ENCODE measurements at regions not wholly inside any gene's neighbourhood (a gene's known extent, or its start where the extent isn't known, plus 50 kb on each side); places are given as distances from the start of the nearest gene placed in this dataset.

DNA sequence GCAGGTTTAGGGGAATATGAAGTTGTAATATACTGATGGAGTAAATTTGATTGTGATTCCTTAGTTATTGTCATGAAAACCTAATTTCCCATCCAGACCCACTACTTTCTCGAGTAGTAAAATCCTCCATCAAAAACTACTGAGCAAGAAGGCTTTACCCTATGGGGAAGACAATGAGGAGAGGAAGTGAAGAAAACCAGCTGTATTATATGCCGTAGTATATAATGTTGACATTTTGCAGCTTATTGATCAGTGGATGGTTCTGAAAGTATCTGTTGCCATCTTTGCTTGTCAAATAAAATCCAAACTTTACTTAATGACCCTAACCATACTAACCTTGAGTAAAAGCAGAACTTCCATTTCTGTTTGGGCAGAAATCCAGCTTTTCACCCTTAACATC is 292.8 kb upstream of the RAG2 start:
- no peak for DNase-seq (ENCODE audit: low read depth)

- DNase-seq (ENCODE audit: low read depth) = no peak
These were observed 292.2 kb upstream of the RAG2 start for GRCh38 chr11:36890121-36890679.

- DNase-seq (ENCODE audit: low read depth) = no peak
These were observed 287.1 kb upstream of the RAG2 start for GRCh38 chr11:36885154-36885553.

- DNase-seq (ENCODE audit: low read depth) = no peak
These were observed 280.7 kb upstream of the RAG2 start for GRCh38 chr11:36878737-36879136.

DNA sequence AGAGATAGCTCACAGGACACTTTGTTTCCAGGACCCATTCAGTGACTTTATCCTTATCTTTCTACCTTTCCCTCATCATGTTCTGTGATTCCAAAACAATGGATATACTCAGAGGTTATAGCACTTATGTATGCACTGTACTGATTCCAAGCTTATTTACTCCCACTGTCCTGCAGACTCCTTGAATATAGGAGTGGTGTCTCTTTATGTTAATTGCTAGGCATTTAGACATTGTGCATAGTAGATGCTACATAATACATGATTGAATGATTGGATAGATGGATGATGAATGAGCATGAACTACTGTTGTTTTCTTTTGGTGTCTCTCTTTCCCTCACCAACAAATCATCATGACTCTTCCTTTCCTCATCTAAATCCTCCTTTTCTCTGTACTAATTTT is 279.1 kb upstream of the RAG2 start:
- no peak for DNase-seq (ENCODE audit: low read depth)

- no peak for DNase-seq (ENCODE audit: low read depth)
These were observed 278.2 kb upstream of the RAG2 start for GRCh38 chr11:36876266-36876665.

DNA sequence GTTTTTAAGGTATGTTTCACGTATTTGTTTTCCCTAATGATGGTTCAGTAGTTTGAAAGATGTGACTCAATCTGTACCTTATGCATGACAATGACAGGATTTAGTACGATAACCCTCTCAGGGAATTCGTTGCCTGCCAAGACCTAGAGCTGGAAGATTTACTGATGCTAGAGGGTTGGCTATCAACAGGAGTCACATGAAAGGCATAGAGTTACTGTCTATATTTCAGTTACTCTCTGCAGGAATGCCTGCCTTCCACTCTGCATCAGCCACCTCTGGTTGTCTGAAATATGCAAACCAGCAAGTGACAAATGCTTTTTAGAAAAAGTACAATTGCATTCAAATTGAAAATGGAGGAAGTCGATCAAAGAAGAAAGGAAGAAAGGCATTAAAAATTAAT is 276.3 kb upstream of the RAG2 start:
- DNase-seq (ENCODE audit: low read depth) = no peak

GRCh38 chr11:36870361-36870760 is 272.3 kb upstream of the RAG2 start:
- no peak for DNase-seq (ENCODE audit: low read depth)

DNA sequence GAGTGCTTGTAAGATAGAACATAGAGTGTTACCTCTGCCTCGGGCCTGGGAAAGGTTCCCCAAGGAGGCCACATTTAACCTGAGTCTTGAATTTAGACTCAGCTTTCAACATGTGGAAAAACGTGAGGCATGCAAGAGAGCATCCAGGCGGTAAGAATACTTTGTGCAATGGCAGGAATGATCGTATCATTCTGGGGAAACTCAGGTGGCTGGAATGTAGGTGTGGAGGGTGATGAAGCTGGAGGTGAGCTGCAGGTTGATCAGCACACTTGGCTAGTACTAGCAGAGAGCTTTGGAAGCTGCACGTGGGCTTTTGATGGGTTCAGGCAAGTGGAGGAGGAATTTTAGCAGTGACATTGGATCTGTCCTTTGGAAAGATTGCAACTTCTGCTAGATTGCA is 270.3 kb upstream of the RAG2 start:
- no peak for DNase-seq (ENCODE audit: low read depth)

GRCh38 chr11:36865846-36866245 is 267.8 kb upstream of the RAG2 start:
- DNase-seq (ENCODE audit: low read depth) = no peak

GRCh38 chr11:36854875-36855274 is 256.8 kb upstream of the RAG2 start:
- DNase-seq (ENCODE audit: low read depth) = no peak

- DNase-seq (ENCODE audit: low read depth) = no peak
These were observed 250.6 kb upstream of the RAG2 start for GRCh38 chr11:36848660-36849059.

- no peak for DNase-seq (ENCODE audit: low read depth)
These were observed 242.3 kb upstream of the RAG2 start for GRCh38 chr11:36840378-36840777.

GRCh38 chr11:36837831-36838437 is 239.9 kb upstream of the RAG2 start:
- DNase-seq (ENCODE audit: low read depth) = no peak

DNA sequence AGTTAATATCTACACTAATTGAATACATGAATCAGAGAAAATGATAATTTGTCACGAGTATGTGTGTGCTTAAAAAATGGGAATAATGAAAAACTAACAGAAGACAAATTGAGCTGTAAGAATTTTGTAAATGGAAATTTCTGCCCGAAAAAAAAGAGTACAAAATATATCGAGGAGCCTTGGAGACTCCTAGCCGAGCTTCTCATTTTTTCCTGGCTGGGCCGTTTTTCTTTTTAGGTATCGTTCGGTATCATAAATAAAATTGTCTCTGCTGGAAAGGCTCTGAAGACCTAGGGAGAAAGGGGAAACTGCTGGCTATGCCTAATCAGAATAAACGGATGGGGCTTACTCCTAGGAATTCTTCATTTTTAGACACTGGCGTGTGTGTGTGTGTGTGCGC is 227.2 kb upstream of the RAG2 start:
- no peak for DNase-seq (ENCODE audit: low read depth)

DNA sequence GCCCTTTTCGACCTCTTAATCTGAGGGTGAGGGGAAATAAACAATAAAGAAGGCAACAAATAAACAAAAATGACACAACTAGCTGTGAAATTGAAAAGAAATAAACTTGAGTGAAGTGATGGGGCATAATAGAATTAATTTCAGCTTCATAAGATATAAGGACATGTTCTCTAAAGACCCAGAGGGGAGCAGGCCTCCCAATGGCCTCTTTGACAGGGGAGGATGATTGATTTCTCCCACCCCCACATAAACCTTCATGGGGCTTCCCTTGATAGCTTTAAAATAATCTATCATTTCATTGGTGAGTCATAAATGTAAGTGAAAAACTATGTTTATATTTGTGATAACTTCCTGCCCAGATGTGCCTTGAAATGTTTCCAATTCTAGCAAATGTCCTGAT is 226.3 kb upstream of the RAG2 start:
- DNase-seq (ENCODE audit: low read depth) = no peak

GRCh38 chr11:36822829-36823228 is 224.8 kb upstream of the RAG2 start:
- DNase-seq (ENCODE audit: low read depth) = no peak

DNA sequence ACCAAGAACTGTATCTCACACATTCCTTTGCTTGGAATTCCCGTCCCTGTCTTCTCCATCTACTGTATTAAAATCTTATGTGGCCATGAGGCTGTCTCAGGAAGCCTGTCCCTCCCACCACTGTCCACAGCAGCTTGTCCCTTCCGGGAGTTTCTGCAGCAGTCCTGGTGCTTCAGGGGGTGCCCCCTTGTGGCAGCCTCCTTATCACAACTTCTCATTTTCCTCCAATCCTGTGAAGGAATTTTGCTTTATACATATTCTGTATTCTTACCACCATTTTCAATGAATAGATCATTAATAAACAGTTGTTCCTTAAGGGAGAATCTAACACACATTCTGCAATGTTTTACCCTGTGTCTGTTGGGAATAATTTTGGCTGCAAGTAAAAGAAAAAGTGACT is 220.4 kb upstream of the RAG2 start:
- no peak for DNase-seq (ENCODE audit: low read depth)

DNA sequence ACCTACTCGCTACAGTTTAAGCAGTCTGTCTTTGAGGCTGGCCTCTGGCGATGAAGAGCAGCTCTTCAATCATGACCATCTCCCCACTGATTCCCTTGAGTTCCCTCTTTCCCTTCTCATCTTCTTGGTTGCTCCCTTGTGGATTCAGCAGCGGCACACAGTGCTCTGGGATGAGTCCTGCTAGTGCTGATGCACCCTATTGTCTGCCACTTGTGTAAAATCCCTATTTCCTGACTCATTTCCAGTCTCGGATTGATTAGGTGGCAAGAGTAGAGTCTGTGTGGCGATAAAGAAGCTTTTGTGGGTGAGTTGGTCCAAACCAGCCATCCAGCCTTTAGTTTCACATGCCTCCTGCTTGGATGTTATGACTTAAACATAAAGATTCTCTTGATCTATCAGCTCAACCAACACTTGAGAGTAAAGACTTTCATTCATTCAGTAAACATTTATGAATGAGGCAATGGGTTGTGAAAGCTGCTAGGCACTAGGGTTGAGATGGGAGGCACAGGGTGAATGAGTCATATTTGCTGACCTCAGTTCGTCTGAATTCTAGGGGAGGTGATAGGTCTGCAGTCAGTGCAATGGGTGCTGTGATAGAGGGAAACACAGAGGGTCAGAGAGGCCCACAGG is 219.4 kb upstream of the RAG2 start:
- DNase-seq (ENCODE audit: low read depth) = no peak

DNA sequence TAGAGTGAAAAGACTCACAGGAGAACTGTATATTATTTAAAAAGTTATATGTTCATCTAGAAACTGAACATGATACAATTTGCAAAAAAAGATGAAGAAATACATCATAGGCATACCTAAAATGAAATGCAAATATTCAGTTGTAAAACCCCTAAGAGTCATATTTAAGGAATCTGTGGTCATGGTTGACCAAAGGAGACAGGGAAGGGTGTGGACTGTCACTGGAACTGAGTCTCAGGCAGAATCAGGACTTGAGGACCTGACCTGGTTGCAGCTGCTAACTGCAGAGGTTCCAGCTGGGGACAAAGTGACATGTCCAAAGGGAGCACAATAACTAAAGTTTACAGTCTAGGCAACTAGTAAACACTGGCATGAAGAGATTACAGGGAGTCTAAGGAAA is 211.3 kb upstream of the RAG2 start:
- DNase-seq (ENCODE audit: low read depth) = no peak

DNA sequence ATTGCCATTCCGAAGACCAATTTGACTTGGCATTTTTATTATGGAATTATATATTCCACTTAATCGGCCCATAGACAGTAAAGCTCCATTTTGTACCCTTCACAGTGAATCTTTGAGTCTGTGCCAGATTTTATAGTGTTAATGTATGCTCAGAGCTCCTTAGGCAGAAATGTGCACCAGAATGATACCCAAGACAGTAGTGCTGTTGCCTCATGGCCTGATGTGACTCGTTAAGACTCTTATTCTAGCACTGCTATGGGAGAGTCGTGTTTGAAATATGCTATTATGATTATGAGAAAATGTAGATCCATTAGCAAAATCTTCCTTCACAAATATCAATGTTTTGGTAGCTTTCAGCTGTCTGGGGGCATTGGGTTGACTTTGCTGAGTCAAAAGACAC is 209.8 kb upstream of the RAG2 start:
- DNase-seq (ENCODE audit: low read depth) = no peak

DNA sequence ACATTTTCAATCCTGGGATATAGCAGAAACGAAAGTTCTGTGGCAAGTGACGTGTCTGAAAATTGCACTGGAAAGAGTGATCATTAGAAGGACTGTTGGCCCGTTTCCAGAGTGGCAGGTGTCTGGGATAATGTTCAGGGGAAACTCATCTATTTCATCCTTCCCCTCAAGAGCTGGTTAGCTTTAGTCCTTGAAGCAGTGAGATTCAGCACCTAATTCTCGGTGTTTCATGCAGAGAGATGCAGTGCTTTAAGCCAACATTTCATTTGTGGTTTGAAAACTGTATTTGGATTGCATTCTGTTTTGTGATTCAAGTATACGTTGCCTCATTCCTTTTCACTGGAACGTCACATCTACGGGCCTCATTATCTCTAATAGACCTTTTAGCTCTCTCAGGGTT is 205.0 kb upstream of the RAG2 start:
- no peak for DNase-seq (ENCODE audit: low read depth)

DNA sequence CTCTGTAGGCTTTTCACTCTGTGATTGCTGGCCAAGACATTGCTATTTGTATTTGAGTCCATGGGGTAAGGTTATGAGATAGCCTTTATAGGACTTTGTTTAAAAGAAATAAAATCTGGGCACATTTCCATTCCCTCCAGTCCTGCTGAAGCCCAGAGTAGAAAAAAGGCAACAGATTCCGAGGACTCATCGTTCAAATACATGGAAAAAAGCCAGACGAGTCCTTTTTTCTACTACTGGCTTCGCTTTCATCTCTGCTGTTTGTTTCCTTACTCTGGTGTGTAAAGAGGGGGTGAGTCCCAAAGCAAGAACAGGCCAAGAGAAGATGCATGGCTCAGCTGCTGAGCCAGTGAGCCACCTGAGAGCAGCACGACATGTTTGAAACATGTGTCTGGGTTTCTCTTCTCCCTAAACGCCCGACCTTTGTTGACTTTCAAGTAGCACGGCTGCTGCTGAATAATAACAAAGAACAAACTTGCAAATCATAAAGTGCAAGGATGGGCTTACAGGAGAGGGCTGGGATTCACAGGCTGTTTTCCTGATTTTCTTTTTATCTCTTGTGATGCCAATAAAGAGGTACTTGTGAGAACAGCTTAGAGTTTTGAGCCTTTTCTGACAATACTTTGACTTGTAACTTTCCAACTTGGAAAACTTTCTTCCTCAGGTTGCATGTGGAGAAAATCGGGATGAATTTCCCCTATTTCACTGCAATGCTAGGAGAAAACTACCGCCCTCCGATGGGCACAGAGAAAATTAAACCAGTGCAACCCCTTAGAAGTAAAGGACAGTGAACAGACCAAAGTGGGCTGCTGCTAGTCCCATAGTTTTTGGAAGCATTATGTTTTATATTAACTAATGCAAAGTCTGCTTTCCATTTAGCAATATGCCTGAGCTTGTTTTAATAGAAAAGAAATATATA is 195.2 kb upstream of the RAG2 start:
- DNase-seq (ENCODE audit: low read depth) = no peak
